ENCODE measurements at regions not wholly inside any gene's neighbourhood (a gene's known extent, or its start where the extent isn't known, plus 50 kb on each side); places are given as distances from the start of the nearest gene placed in this dataset.
"Not testable (repeated sequence)": the region's sequence is repeated elsewhere in the genome, so short reads cannot be mapped to it uniquely, and the experiment has no call there.

- DNase-seq (ENCODE audit: low spot score): not testable (repeated sequence)
Measured at GRCh38 chr3:75394562-75395360, 269.4 kb upstream of the FRG2C start.

- DNase-seq (ENCODE audit: low spot score): no peak
Measured at GRCh38 chr3:75395580-75396315, 268.4 kb upstream of the FRG2C start.

- no peak for DNase-seq (ENCODE audit: low spot score)
Measured at GRCh38 chr3:75396316-75396802, 267.8 kb upstream of the FRG2C start.

- not testable (repeated sequence) for DNase-seq (ENCODE audit: low spot score)
Measured at GRCh38 chr3:75397486-75397885, 266.6 kb upstream of the FRG2C start.

- DNase-seq (ENCODE audit: low spot score): not testable (repeated sequence)
Measured at GRCh38 chr3:75422101-75422945, 241.8 kb upstream of the FRG2C start.

GRCh38 chr3:75425379-75425778, 238.7 kb upstream of the FRG2C start:
- not testable (repeated sequence) for DNase-seq (ENCODE audit: low spot score)

- not testable (repeated sequence) for DNase-seq (ENCODE audit: low spot score)
Measured at GRCh38 chr3:75427486-75427885, 236.6 kb upstream of the FRG2C start.

- peak; percentile 14 for DNase-seq (ENCODE audit: low spot score)
Measured at GRCh38 chr3:75427906-75428305, 236.2 kb upstream of the FRG2C start.

GRCh38 chr3:75429561-75430220, 234.4 kb upstream of the FRG2C start:
- peak; percentile 59 for DNase-seq (ENCODE audit: low spot score)

- not testable (repeated sequence) for DNase-seq (ENCODE audit: low spot score)
Measured at GRCh38 chr3:75430406-75430805, 233.7 kb upstream of the FRG2C start.

- DNase-seq (ENCODE audit: low spot score): not testable (repeated sequence)
Measured at GRCh38 chr3:75431120-75431519, 233.0 kb upstream of the FRG2C start.

GRCh38 chr3:75432466-75432865, 231.7 kb upstream of the FRG2C start:
- DNase-seq (ENCODE audit: low spot score): not testable (repeated sequence)

- DNase-seq (ENCODE audit: low spot score): peak; percentile 76
Measured at GRCh38 chr3:75432885-75433284, 231.2 kb upstream of the FRG2C start.

- DNase-seq (ENCODE audit: low spot score): not testable (repeated sequence)
Measured at GRCh38 chr3:75433295-75433694, 230.8 kb upstream of the FRG2C start.

GRCh38 chr3:75434276-75434912, 229.7 kb upstream of the FRG2C start:
- DNase-seq (ENCODE audit: low spot score): peak; percentile 34

GRCh38 chr3:75434913-75435793, 229.0 kb upstream of the FRG2C start:
- peak; percentile 84 for DNase-seq (ENCODE audit: low spot score)

- DNase-seq (ENCODE audit: low spot score): peak; percentile 21
Measured at GRCh38 chr3:75435794-75436400, 228.2 kb upstream of the FRG2C start.

- not testable (repeated sequence) for DNase-seq (ENCODE audit: low spot score)
Measured at GRCh38 chr3:75440986-75441385, 223.1 kb upstream of the FRG2C start.

GRCh38 chr3:75444634-75445033, 219.5 kb upstream of the FRG2C start:
- DNase-seq (ENCODE audit: low spot score): not testable (repeated sequence)

GRCh38 chr3:75445234-75445633, 218.9 kb upstream of the FRG2C start:
- not testable (repeated sequence) for DNase-seq (ENCODE audit: low spot score)
